ENCODE measurements at regions not wholly inside any gene's neighbourhood (a gene's known extent, or its start where the extent isn't known, plus 50 kb on each side); places are given as distances from the start of the nearest gene placed in this dataset.
A peak's percentile ranks its signal among the peaks of the same experiment; 100 is the strongest.

DNA sequence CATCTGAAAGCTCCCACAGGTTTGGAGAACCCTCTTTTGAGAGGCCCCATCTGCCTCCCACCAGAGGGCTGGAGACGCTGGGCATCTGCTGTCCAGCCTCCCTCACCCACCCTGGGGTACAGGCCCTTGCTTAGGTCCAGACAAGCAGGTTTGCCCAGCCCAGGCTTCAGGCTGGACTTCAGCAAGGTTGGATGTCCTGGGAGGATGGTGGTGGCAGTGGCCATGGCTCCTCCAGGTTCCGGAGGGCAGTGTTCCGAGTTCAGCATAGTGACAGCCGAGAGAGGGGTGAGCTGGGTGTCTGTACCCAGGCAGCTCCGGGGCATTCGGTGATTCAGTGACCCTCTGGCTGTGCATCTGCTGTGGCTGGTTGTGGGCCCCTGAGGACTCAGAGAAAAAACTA is 58.2 kb upstream of the HDAC4 start:
- H3K4me3 ChIP-seq, result no peak overlapping the region
- TF ChIP-seq, protein P1, sequence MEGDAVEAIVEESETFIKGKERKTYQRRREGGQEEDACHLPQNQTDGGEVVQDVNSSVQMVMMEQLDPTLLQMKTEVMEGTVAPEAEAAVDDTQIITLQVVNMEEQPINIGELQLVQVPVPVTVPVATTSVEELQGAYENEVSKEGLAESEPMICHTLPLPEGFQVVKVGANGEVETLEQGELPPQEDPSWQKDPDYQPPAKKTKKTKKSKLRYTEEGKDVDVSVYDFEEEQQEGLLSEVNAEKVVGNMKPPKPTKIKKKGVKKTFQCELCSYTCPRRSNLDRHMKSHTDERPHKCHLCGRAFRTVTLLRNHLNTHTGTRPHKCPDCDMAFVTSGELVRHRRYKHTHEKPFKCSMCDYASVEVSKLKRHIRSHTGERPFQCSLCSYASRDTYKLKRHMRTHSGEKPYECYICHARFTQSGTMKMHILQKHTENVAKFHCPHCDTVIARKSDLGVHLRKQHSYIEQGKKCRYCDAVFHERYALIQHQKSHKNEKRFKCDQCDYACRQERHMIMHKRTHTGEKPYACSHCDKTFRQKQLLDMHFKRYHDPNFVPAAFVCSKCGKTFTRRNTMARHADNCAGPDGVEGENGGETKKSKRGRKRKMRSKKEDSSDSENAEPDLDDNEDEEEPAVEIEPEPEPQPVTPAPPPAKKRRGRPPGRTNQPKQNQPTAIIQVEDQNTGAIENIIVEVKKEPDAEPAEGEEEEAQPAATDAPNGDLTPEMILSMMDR (IDR thresholded peaks at IDR 0.05), result no peak
- TF ChIP-seq POLR2A (IDR thresholded peaks at IDR 0.05), result no peak
- no peaks in the 10 kb centered on the region for H3K36me3 ChIP-seq
- no peaks in the 10 kb centered on the region for H3K27me3 ChIP-seq
- no peaks in the 10 kb centered on the region for H3K9me3 ChIP-seq
- no peak overlapping the region for H3K27ac ChIP-seq
- peaks cover 0 to 7% (median 0%) of the 10 kb centered on the region in 4 donors for H3K4me1 ChIP-seq
- peak in 2 of 3 donors; percentile 32 to 38 for DNase-seq

DNA sequence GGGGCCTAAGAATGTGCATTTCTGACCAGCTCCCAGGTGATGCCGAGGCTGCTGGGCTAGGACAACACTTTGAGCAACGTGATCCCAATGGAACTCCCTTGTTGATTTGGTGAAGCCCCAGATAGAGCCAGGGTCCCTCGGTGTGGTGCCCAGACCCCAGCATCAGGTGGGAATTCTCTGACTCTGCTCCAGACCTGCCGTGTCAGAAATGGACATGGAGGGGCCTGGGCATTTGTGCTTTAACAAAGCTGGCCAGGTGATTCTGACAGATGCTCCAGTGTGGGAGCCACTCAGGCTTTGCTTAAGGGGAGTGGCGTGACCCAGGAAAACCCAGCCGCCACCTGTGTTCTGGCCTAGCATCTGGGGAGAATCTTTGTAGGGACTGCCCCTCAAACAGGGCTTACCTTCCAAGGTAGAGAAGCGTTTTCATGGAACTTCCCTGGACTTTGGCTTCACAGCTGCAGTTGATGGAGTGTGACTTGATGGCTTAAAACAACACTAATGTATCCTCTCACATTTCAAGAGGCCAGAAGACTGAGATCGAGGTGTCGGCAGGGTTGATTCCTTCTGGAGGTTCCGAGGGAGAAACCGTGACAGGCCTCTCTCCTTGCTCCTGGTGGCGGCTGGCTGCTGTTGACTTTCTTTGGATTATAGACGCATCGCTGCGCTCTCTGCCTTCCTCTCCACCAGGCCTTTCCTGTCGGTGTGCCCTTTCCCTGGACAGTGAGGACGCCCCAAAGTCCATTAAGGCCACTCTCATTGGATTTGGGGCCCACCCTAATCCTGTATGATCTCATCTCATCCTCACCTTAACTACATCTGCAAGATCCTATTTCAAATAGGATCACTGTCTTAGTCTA is 57.0 kb upstream of the HDAC4 start:
- H3K27me3 ChIP-seq, result no peaks in the 10 kb centered on the region
- no peak for TF ChIP-seq POLR2A (IDR thresholded peaks at IDR 0.05)
- TF ChIP-seq, protein P1 (IDR thresholded peaks at IDR 0.05), result no peak
- no peaks in the 10 kb centered on the region for H3K9me3 ChIP-seq
- H3K27ac ChIP-seq, result no peak overlapping the region
- no peaks in the 10 kb centered on the region for H3K4me1 ChIP-seq
- DNase-seq, result peak in 2 of 3 donors; percentile 21 to 33
- H3K4me3 ChIP-seq, result no peak overlapping the region
- no peaks in the 10 kb centered on the region for H3K36me3 ChIP-seq

DNA sequence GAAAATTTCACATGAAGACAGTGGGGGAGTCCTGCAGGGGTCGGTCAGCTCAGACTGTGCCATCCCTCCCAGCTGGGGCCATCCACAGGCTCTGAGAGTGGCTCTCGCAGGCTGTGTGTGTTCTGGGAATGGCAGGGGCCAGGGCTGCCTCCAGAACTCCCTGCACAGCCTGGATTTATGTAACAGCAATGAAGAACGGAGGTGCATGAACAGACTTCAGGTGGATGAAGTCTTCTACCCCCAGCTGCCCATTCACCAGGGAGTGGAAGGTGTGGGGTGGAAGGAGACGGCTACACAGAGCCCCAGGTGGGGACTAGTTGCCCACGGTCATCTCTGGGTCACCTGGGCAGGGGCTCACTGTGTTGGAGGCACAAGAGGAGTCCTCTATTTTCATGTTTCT is 56.1 kb upstream of the HDAC4 start:
- Histone ChIP-seq H3K27me3 (no peaks in the 10 kb centered on the region), H3K4me3 (no peak overlapping the region), H3K27ac (no peak overlapping the region), H3K9me3 (no peaks in the 10 kb centered on the region), H3K4me1 (no peaks in the 10 kb centered on the region), H3K36me3 (no peaks in the 10 kb centered on the region)
- DNase-seq, result peak in 1 of 3 donors; percentile 25
- TF ChIP-seq, protein P1 (IDR thresholded peaks at IDR 0.05), result no peak
- no peak for TF ChIP-seq POLR2A (IDR thresholded peaks at IDR 0.05)

DNA sequence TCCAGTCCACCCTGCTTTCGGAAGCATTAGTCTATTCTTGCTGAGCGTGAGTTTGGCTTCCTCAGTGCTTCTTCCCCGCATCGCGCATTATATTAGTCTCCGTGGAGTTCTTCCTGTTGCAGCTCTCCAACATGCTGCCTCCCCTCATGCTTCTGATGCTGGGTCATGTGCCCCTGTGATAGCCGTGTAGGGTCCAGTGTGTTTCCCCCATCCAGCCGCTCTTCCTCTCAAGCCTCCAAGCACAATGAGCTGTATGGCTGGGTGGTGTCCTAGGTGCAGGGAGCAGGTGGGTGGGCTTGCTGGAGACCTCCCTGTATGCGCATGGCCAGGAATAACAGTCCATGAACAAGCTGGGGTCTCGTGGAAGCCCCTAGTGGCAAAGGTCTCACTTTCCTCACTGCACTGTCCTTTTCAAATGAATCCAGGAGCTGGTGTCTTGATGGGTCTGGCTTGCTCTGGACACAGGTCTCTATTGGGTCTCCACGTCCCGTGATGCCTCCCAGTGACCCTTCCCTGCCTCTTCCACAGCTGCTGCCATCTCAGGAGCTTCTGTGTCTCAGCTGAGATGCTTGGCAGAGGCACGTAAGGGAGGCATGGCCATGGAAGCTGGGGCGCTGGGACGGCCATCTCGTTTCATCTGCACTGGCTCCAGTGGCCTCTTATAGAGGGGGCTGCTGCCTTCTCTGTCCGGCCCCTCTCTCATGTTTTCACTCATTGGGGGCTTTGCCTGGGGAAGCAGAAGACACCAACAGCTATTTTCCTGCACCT is 54.8 kb upstream of the HDAC4 start:
- DNase-seq, result peak in 1 of 3 donors; percentile 26
- H3K9me3 ChIP-seq, result no peaks in the 10 kb centered on the region
- no peak overlapping the region for H3K27ac ChIP-seq
- H3K4me3 ChIP-seq, result no peak overlapping the region
- H3K36me3 ChIP-seq, result no peaks in the 10 kb centered on the region
- no peak for TF ChIP-seq POLR2A (IDR thresholded peaks at IDR 0.05)
- TF ChIP-seq, protein P1 (IDR thresholded peaks at IDR 0.05), result no peak
- H3K4me1 ChIP-seq, result no peaks in the 10 kb centered on the region
- no peaks in the 10 kb centered on the region for H3K27me3 ChIP-seq

DNA sequence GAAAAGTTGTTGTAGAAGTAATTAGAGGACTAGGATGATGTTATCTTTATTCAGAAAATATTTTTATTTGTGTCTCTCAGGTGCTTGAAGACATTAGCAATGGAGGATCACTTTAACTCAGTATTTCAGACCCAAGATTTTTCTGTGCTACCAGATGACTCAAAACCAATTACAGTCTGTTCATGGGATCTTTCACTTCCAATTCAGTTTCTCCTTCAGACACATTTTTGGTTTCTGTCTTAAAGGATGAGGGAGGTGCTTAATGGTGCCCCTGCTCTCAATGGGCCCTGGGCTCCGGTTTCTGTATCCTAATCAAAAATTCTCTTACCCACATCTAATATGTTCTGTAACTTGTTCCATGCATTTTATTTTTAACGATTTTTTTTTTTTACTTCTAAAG is 53.7 kb upstream of the HDAC4 start:
- no peak for DNase-seq

More for the DNA sequence above, 53.7 kb upstream of the HDAC4 start:
- Histone ChIP-seq H3K9me3 (no peaks in the 10 kb centered on the region), H3K27me3 (no peaks in the 10 kb centered on the region), H3K4me1 (no peaks in the 10 kb centered on the region), H3K36me3 (no peaks in the 10 kb centered on the region), H3K4me3 (no peak overlapping the region), H3K27ac (no peak overlapping the region)
- TF ChIP-seq POLR2A (IDR thresholded peaks at IDR 0.05), result no peak
- TF ChIP-seq, protein P1 (IDR thresholded peaks at IDR 0.05), result no peak
